HG03103 (cell line): ENCODE measurements at regions not wholly inside any gene's neighbourhood (a gene's known extent, or its start where the extent isn't known, plus 50 kb on each side); places are given as distances from the start of the nearest gene placed in this dataset.
"Not testable (repeated sequence)": the region's sequence is repeated elsewhere in the genome, so short reads cannot be mapped to it uniquely, and the experiment has no call there.

Experiments used
- ATAC-seq: cut with Tn5 transposase; IDR thresholded peaks from one replicate; pipeline ENCODE4 v1.9.1; 2021; ENCODE audit warnings: low read depth; ENCODE audit not compliant: unreplicated experiment

DNA sequence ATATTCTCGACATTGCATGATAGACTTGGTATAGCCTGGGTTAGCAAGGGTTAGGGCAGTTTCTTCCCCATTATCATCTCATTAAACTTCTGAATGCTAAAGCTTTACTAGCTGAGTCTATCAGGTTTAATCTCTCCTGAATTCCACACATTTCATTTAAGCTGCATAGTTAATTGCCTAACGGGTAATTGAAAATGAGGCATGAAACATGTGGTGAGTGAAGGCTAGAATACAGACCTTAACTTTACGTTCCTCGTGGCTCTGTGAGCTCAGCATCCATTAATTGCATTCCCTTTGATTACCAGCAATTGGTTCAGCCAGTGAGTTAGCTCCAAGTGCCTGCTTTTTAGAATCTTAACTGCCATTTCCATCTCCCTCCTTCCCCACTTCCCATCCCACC lies 126.5 kb upstream of the MEX3C start:
- no peak for ATAC-seq

DNA sequence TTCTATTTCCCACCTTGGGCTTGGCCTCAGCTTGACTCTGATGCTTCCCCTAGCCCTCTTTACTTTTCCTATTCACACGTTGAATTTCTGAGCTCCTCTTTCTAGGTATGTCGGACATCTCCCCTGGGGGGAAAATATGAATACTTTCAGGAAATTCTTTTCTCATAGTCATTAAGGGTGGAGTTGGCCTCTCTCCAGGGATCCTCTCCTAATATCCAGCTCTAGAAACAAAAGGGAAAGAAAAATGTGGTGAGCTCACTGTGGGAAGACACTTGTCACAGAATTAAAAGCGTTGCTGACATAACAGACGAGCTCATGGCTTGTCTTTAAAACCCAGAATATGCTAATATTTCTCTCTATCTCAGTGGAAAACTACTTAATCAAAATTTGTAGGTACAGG lies 132.7 kb upstream of the MEX3C start:
- ATAC-seq: no peak

GRCh38 chr18:51330739-51331138 lies 133.3 kb upstream of the MEX3C start:
- no peak for ATAC-seq

- ATAC-seq: no peak
Observed at GRCh38 chr18:51337406-51337805, 139.9 kb upstream of the MEX3C start.

GRCh38 chr18:51339856-51340255 lies 142.4 kb upstream of the MEX3C start:
- ATAC-seq: no peak

- no peak for ATAC-seq
Observed at GRCh38 chr18:51340332-51340731, 142.9 kb upstream of the MEX3C start.

DNA sequence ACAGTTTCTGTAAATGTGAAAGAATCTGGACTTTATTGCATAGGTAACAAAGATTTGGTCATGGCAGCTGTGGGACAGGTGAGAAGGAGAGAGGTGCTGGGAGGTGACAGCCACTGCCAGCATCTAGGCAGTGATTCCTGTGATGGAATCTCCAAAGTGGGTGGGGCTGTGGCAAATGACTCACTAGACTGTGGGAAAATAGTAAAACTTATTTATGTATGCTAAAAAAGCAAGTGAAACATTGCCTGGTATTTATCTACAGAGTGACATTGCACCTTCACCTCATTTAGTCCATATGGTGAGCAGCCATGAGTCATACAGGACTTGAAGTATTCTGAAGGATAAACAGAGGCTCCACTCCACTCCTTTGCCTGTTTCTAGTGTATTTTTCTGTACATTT lies 145.3 kb upstream of the MEX3C start:
- ATAC-seq: no peak

DNA sequence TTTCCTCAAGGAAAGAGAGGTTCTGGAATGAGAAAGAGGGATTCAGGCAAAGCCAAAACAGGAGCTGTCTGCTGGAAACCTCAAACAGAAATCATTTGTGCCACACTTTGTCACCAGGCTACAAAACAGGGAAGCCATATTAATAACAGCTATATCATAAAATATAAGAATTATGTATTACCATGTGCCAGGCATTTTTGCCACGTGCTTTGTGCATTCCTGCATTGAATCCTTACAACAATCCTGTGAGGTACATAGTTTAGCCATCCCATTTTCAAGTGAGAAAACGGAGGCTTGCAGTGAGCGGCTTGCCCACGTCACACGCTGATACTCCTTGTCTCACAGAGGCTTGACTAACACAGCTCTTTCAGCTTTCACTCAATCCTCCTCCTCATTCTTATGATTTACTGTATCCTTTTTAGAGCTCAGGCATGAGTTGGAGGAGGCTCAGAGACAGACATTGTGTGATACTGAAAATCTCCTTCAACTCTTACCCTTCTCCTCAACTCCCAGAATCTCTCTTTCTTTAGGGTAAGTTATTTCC lies 148.4 kb upstream of the MEX3C start:
- no peak for ATAC-seq

DNA sequence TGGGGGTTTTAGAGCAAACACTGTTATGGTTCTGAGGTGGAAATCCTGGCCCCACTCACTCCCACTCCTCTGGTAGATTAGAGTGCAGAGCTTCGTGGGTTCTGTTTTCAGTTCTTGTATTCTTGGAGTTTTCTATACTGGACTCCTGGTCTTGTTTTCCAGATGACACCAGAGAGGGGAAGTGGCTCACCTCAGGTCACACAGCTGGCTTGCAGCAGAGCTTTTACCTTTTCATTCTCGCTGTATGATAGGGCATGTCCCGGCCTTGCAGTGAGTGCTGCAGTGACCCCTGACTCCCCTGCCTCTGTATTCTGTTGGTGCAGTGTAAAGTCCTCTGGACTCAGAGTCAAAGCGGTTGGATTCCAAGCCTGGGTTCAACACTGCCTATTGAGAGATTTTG lies 148.9 kb upstream of the MEX3C start:
- ATAC-seq: no peak

GRCh38 chr18:51350081-51350480 lies 152.6 kb upstream of the MEX3C start:
- ATAC-seq: no peak

GRCh38 chr18:51355841-51356240 lies 158.4 kb upstream of the MEX3C start:
- ATAC-seq: no peak

GRCh38 chr18:51360301-51360700 lies 162.8 kb upstream of the MEX3C start:
- not testable (repeated sequence) for ATAC-seq

GRCh38 chr18:51361130-51361860 lies 163.8 kb upstream of the MEX3C start:
- no peak for ATAC-seq

DNA sequence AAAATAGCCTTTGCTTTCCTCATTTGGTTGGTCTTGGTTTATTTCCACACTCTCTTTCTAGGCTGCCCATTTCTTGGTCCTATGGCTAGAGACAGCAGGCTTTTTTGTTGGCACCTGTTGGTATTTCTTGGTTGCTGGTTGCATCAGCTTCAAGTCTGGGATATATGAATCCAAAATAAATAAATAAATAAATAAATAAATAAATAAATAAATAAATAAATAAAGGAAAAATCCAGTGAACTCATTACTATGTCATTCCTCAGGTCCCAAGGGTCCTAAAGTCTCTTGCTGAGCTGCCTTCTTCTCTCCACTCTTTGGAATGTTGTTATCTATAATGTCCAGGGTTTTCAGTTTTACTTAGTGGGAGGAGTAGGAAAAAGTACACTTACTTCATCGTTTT lies 165.9 kb upstream of the MEX3C start:
- ATAC-seq: no peak

DNA sequence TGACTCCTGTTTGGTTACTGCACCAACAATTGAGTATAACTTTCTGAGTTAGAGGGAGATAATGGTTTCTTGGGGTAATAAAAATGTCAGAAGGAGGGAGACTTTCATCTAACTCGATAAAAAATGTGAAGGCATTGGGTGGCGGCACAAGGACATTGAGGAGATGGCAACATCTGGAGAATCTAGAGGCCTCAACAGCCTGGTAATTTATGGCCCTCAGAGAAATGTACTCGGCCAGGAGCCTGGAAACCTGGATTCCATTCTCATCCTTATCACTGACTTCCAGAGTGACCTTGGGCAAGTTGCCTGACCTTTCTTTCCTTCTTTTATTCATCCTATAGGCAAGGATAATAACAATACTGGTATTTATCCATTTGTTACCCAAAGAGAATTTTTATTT lies 173.5 kb upstream of the MEX3C start:
- no peak for ATAC-seq

- ATAC-seq: no peak
Observed at GRCh38 chr18:51371929-51372328, 174.4 kb upstream of the MEX3C start.

DNA sequence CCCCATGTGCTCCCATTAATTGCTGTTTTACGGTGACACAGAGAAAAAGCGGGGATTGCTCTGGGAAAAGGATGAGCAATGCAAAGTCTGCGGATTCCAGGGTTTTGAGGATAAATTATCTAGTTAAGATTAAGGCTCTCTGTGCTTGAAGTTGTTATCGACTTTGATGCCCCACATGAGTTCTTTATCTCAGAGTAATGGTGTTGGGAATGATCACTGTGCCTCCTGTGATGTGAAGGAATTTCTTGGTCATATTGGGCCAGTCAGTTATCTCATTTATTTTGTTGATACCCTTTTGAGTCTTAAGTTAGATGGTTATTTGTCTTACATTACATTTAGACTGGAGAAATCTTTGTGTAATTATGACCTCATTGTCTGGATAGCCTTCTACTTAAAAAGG lies 184.6 kb upstream of the MEX3C start:
- no peak for ATAC-seq

GRCh38 chr18:51383116-51383515 lies 185.6 kb upstream of the MEX3C start:
- ATAC-seq: no peak

DNA sequence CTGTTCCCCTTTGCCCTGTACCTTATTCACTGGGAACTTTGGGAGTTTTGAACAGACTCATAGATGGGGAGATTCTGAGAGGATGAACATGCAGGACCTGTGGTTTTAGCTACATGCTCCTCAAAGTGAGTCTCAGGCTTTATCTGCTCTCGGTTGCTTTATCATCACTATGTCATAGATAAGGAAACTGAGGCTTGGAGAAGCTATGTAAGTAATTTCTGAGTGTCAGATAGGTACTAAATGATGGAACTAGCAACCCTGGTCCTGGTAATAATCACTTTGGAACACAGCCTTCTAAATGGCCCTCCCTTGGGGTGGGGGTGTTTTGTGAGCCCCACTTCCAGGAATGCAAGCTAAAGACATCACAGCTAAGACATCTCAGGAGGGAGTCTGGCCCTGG lies 186.2 kb upstream of the MEX3C start:
- ATAC-seq: no peak

DNA sequence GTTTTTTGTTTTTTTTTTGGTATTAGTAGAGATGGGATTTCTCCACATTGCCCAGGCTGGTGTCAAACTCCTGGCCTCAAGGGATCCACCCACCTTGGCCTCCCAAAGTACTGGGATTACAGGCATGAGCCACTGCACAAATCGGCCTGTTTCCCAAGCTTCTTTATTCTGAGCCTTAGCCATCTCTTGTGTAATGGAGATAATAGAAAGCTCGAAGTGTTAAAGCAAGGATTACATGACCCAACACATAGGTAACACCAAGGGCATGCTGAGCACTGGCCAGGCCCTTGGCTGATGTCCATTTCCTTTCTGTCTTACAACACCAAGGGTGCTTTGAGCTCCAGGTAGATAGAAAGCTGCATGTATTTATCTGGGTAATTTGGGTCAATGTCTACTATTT lies 187.8 kb upstream of the MEX3C start:
- ATAC-seq: no peak

- ATAC-seq: no peak
Observed at GRCh38 chr18:51390702-51391101, 193.2 kb upstream of the MEX3C start.

GRCh38 chr18:51391215-51391614 lies 193.7 kb upstream of the MEX3C start:
- ATAC-seq: no peak

- no peak for ATAC-seq
Observed at GRCh38 chr18:51391731-51392130, 194.2 kb upstream of the MEX3C start.
